GM12878 (cell line): ENCODE measurements at regions not wholly inside any gene's neighbourhood (a gene's known extent, or its start where the extent isn't known, plus 50 kb on each side); places are given as distances from the start of the nearest gene placed in this dataset.

ENCODE experiments used
- ATAC-seq: fragments of 200-7000 bp; cut with Tn5 transposase; 3 replicates; pipeline ENCODE4 v1.9.1; 2020; ENCODE audit warnings: mild to moderate bottlenecking, moderate library complexity
- BruUV-seq: library from RNA; stranded (reverse); fragments of 400-500 nt; replicated peaks from 2 replicates; lab custom pipeline; 2021; lab: Mats Ljungman, UMichigan
- CTCF ChIA-PET: fragments of 300-600 bp; sonication (Branson Sonifier 250); formaldehyde crosslinking; extraction: SDS; loops from one replicate; lab custom pipeline; 2021; ENCODE audit warnings: inconsistent platforms; lab: Yijun Ruan, JAX
- POLR2A ChIA-PET: fragments of 350-600 bp; formaldehyde crosslinking; extraction: SDS; loops from one replicate; lab custom pipeline; 2021; ENCODE audit warnings: inconsistent platforms; lab: Charles Lee
- RAD21 ChIA-PET: fragments of 300-600 bp; sonication (Branson Sonifier 250); formaldehyde crosslinking; loops from one replicate; lab custom pipeline; 2023; ENCODE audit warnings: antibody characterized with exemption; ENCODE audit not compliant: unreplicated experiment; lab: Charles Lee
- SMC1A ChIA-PET: fragments of 300-600 bp; sonication (Branson Sonifier 250); formaldehyde crosslinking; loops from one replicate; lab custom pipeline; 2023; ENCODE audit not compliant: unreplicated experiment, uncharacterized antibody; lab: Charles Lee
- DNase-seq: peaks from one replicate; pipeline ENCODE4 v3.0.0-alpha.2; 2011; ENCODE audit warnings: low read depth, low spot score
- FAIRE-seq: peaks from 3 replicates; lab custom pipeline; 2011; peaks lifted over from hg19 to GRCh38; lab: Jason Lieb, UNC
- H2AFZ ChIP-seq: 2 replicates; pipeline ENCODE4 v1.6.0; 2011; ENCODE audit warnings: low read depth, low read length, control low read depth; ENCODE audit not compliant: control insufficient read depth
- H3K27ac ChIP-seq: 2 replicates; pipeline ENCODE4 v1.5.1; 2011; ENCODE audit warnings: control low read depth; ENCODE audit not compliant: control insufficient read depth, insufficient read depth
- H3K27me3 ChIP-seq, 2 experiments: replicated peaks in 1 of 2; 2 replicates each; pipeline versions ENCODE4 v1.6.0 to v1.6.1; 2011; ENCODE audit warnings: low read length in 1 of 2; ENCODE audit not compliant: control insufficient read depth in 2 of 2, insufficient read depth in 2 of 2
- H3K36me3 ChIP-seq, 2 experiments: 2 replicates each; pipeline ENCODE4 v1.5.1; 2011; ENCODE audit warnings: low read length in 1 of 2; ENCODE audit not compliant: control insufficient read depth in 2 of 2, insufficient read depth in 2 of 2
- H3K4me1 ChIP-seq: 2 replicates; pipeline ENCODE4 v1.6.1; 2011; ENCODE audit warnings: mild to moderate bottlenecking, low read length, moderate library complexity, mixed read lengths; ENCODE audit not compliant: control insufficient read depth, insufficient read depth
- H3K4me2 ChIP-seq: 2 replicates; pipeline ENCODE4 v1.6.0; 2011; ENCODE audit warnings: control low read depth; ENCODE audit not compliant: control insufficient read depth, insufficient read depth
- H3K4me3 ChIP-seq: fragments of 200-600 bp; sonication (generic); 2 replicates; pipeline ENCODE4 v1.5.1; 2016
- H3K79me2 ChIP-seq: 2 replicates; pipeline ENCODE4 v1.6.0; 2011; ENCODE audit warnings: low read length; ENCODE audit not compliant: control insufficient read depth, insufficient read depth
- H3K9ac ChIP-seq: 2 replicates; pipeline ENCODE4 v1.8.0; 2011; ENCODE audit warnings: low read length, control low read depth, mixed read lengths; ENCODE audit not compliant: control insufficient read depth, insufficient read depth
- H3K9me3 ChIP-seq: replicated peaks from 3 replicates; pipeline ENCODE4 v1.5.1; 2011; ENCODE audit warnings: mild to moderate bottlenecking, low read length; ENCODE audit not compliant: control insufficient read depth, insufficient read depth
- H4K20me1 ChIP-seq: 2 replicates; pipeline ENCODE4 v1.6.0; 2011; ENCODE audit not compliant: control insufficient read depth, insufficient read depth
- ATF7 ChIP-seq: fragments of 450-650 bp; IDR thresholded peaks from 2 replicates; pipeline ENCODE4 v1.6.1; 2016; ENCODE audit warnings: low read depth, mild to moderate bottlenecking
- BACH1 ChIP-seq: fragments of 450-650 bp; IDR thresholded peaks from 2 replicates; pipeline ENCODE4 v1.6.1; 2017; ENCODE audit warnings: mild to moderate bottlenecking, borderline replicate concordance
- EED ChIP-seq: sonication (generic); IDR thresholded peaks from 2 replicates; pipeline ENCODE4 v1.6.1; 2016; ENCODE audit warnings: antibody characterized with exemption, low read depth
- ESRRA ChIP-seq: IDR thresholded peaks from 2 replicates; pipeline ENCODE4 v1.6.1; 2012; ENCODE audit warnings: mild to moderate bottlenecking, low read length, improper control_type of control experiment
- ETV6 ChIP-seq, 2 experiments: fragments of 450-650 bp in 1 of 2; IDR thresholded peaks in 1 of 2; conservative IDR thresholded peaks in 1 of 2; 2 replicates each; pipeline ENCODE4 v1.6.1; 2014; ENCODE audit warnings: antibody characterized with exemption in 1 of 2, borderline replicate concordance in 1 of 2, low read depth in 1 of 2, mild to moderate bottlenecking in 1 of 2, moderate library complexity in 1 of 2
- HDGF ChIP-seq: fragments of 450-650 bp; IDR thresholded peaks from 2 replicates; pipeline ENCODE4 v1.6.1; 2016; ENCODE audit warnings: antibody characterized with exemption
- KDM1A ChIP-seq: fragments of 200-600 bp; sonication (generic); IDR thresholded peaks from 2 replicates; pipeline ENCODE4 v1.6.1; 2016; ENCODE audit warnings: borderline replicate concordance
- NFYA ChIP-seq: IDR thresholded peaks from 2 replicates; pipeline ENCODE4 v1.6.1; 2011; ENCODE audit warnings: low read depth, mild to moderate bottlenecking, low read length, improper control_type of control experiment, borderline replicate concordance
- POLR2AphosphoS5 ChIP-seq: IDR thresholded peaks from 2 replicates; pipeline ENCODE4 v1.6.1; 2011; ENCODE audit warnings: mild to moderate bottlenecking, low read length, inconsistent platforms
- TCF12 ChIP-seq: IDR thresholded peaks from 2 replicates; pipeline ENCODE4 v1.6.1; 2011; ENCODE audit warnings: low read depth, mild to moderate bottlenecking, low read length
- TCF7 ChIP-seq: IDR thresholded peaks from 2 replicates; pipeline ENCODE4 v1.6.1; 2014; ENCODE audit warnings: antibody characterized with exemption, borderline replicate concordance
- YY1 ChIP-seq: IDR thresholded peaks from 2 replicates; pipeline ENCODE4 v1.6.1; 2011; ENCODE audit warnings: low read depth, mild to moderate bottlenecking, low read length
- WGBS: methylation state at CpG from one replicate; pipeline ENCODE4 v1.1.6; 2016; ENCODE audit warnings: low lambda C conversion rate; ENCODE audit not compliant: insufficient replicate concordance, insufficient coverage; ENCODE audit errors: missing lambda C conversion rate; 5-methylcytosine and 5-hydroxymethylcytosine counted together
- in situ Hi-C: fragments of 300-500 bp; cut with MboI; formaldehyde crosslinking; loops from 9 replicates; pipeline ENCODE4 v1.14.3; 2018; ENCODE audit warnings: mixed read lengths
- intact Hi-C: fragments of 100-400 bp; cut with micrococcal nuclease; formaldehyde crosslinking; loops from one replicate; pipeline ENCODE4 v1.14.2; 2022; ENCODE audit not compliant: unreplicated experiment
- TF ChIP-seq, protein P1 (sequence below): fragments of 150-350 bp; IDR thresholded peaks from 2 replicates; pipeline ENCODE4 v1.6.1; 2014; ENCODE audit warnings: mild to moderate bottlenecking, low read depth, low read length
- TF ChIP-seq, protein P2 (sequence below): IDR thresholded peaks from 2 replicates; pipeline ENCODE4 v1.6.1; 2011; ENCODE audit warnings: mild to moderate bottlenecking, low read depth, low read length, moderate library complexity; ENCODE audit not compliant: insufficient replicate concordance
- TF ChIP-seq, protein P3 (sequence below): fragments of 450-650 bp; formaldehyde crosslinking; IDR thresholded peaks from 2 replicates; pipeline ENCODE4 v1.4.0; 2020; ENCODE audit warnings: mild to moderate bottlenecking, moderate library complexity

DNA sequence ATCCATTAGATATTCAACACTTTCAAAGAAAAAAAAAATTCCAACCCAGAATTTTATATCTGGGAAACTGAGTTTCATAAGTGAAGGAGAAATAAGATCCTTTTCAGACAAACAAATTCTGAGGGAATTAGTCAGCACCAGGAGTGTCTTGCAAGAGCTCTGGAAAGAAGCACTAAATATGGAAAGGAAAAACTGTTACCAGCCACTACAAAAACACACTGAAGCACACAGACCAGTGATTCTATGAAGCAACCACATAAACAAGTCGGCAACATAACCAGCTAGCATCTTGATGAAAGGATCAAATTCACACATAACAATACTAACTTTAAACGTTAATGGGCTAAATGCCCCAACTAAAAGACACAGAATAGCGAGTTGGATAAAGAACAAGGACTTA is 368.4 kb upstream of the MIR17HG start (continued):
- TF ChIP-seq POLR2AphosphoS5 (no peak), YY1 (no peak), EED (no peak), BACH1 (no peak), TCF7 (no peak), TCF12 (no peak)
- TF ChIP-seq, protein P1, sequence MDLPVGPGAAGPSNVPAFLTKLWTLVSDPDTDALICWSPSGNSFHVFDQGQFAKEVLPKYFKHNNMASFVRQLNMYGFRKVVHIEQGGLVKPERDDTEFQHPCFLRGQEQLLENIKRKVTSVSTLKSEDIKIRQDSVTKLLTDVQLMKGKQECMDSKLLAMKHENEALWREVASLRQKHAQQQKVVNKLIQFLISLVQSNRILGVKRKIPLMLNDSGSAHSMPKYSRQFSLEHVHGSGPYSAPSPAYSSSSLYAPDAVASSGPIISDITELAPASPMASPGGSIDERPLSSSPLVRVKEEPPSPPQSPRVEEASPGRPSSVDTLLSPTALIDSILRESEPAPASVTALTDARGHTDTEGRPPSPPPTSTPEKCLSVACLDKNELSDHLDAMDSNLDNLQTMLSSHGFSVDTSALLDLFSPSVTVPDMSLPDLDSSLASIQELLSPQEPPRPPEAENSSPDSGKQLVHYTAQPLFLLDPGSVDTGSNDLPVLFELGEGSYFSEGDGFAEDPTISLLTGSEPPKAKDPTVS, result no peak
- TF ChIP-seq, protein P2, sequence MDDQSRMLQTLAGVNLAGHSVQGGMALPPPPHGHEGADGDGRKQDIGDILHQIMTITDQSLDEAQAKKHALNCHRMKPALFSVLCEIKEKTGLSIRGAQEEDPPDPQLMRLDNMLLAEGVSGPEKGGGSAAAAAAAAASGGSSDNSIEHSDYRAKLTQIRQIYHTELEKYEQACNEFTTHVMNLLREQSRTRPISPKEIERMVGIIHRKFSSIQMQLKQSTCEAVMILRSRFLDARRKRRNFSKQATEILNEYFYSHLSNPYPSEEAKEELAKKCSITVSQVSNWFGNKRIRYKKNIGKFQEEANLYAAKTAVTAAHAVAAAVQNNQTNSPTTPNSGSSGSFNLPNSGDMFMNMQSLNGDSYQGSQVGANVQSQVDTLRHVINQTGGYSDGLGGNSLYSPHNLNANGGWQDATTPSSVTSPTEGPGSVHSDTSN, result no peak

DNA sequence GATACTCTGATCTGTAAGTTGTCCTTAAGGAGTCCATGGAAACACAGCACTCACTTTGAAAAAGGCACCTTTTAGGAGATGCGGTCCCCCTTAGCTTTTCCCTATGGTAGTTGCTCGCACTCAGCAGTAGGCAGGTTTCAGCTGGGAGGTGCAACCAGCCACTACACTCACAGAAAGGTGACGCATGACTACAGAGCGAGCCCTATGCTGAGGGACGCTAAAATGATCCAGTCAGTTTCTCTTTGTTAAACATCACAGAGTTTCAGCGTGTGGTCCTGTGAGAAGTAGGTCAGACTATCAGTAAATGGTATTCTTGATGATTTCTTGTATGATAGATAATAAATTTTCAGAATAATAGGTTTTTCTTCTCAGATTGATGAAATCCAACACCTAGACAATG is 362.7 kb upstream of the MIR17HG start:
- DNase-seq (no peak), ATAC-seq (no peak), FAIRE-seq (no peak)
- ChIA-PET POLR2A (no interaction called here), CTCF (no interaction called here), RAD21 (no interaction called here)
- Histone ChIP-seq H4K20me1 (no peaks in the 10 kb centered on the region), H3K9ac (no peak overlapping the region), H3K79me2 (no peaks in the 10 kb centered on the region), H3K36me3 (no peaks in the 10 kb centered on the region), H2AFZ (no peak overlapping the region), H3K27ac (no peak overlapping the region), H3K4me1 (no peaks in the 10 kb centered on the region), H3K4me2 (no peak overlapping the region), H3K4me3 (no peak overlapping the region), H3K9me3 (no peaks in the 10 kb centered on the region)
- BruUV-seq, result no TSS peak
- in situ Hi-C loops, result no loop called here
- 36% methylated on average over 6 of the region's 6 CpGs for WGBS
- intact Hi-C loops, result no loop called here
- TF ChIP-seq NFYA, result no peak
- TF ChIP-seq, protein P3, sequence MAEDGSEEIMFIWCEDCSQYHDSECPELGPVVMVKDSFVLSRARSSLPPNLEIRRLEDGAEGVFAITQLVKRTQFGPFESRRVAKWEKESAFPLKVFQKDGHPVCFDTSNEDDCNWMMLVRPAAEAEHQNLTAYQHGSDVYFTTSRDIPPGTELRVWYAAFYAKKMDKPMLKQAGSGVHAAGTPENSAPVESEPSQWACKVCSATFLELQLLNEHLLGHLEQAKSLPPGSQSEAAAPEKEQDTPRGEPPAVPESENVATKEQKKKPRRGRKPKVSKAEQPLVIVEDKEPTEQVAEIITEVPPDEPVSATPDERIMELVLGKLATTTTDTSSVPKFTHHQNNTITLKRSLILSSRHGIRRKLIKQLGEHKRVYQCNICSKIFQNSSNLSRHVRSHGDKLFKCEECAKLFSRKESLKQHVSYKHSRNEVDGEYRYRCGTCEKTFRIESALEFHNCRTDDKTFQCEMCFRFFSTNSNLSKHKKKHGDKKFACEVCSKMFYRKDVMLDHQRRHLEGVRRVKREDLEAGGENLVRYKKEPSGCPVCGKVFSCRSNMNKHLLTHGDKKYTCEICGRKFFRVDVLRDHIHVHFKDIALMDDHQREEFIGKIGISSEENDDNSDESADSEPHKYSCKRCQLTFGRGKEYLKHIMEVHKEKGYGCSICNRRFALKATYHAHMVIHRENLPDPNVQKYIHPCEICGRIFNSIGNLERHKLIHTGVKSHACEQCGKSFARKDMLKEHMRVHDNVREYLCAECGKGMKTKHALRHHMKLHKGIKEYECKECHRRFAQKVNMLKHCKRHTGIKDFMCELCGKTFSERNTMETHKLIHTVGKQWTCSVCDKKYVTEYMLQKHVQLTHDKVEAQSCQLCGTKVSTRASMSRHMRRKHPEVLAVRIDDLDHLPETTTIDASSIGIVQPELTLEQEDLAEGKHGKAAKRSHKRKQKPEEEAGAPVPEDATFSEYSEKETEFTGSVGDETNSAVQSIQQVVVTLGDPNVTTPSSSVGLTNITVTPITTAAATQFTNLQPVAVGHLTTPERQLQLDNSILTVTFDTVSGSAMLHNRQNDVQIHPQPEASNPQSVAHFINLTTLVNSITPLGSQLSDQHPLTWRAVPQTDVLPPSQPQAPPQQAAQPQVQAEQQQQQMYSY, result no peak
- no peak for TF ChIP-seq ATF7
- no peak for TF ChIP-seq ETV6 (conservative IDR thresholded peaks at IDR 0.05 in 1 of 2, IDR thresholded peaks at IDR 0.05 in 1 of 2; ENCODE audit: borderline replicate concordance in 1 of 2, low read depth in 1 of 2)
- TF ChIP-seq KDM1A, result no peak
- no peak for TF ChIP-seq HDGF
- TF ChIP-seq ESRRA, result no peak
- TF ChIP-seq, all 136 proteins: peak for 0
- SMC1A ChIA-PET, result no interaction called here
- no peaks in the 10 kb centered on the region for H3K27me3 ChIP-seq
